Activated CD4-positive, alpha-beta memory T cell treated with anti-CD3 and anti-CD28 coated beads, Interleukin-2, amount 10 ng/mL, durations not matched to agents 7 days and 5 days (primary cell): ENCODE measurements at regions not wholly inside any gene's neighbourhood (a gene's known extent, or its start where the extent isn't known, plus 50 kb on each side); places are given as distances from the start of the nearest gene placed in this dataset.
"Not testable (repeated sequence)": the region's sequence is repeated elsewhere in the genome, so short reads cannot be mapped to it uniquely, and the experiment has no call there.

Experiments used
- CTCF ChIA-PET: fragments of 350-600 bp; sonication (Branson Sonifier 250); formaldehyde crosslinking; loops from one replicate; lab custom pipeline; 2021; ENCODE audit warnings: antibody characterized with exemption, inconsistent platforms; lab: Charles Lee
- POLR2A ChIA-PET: fragments of 350-600 bp; sonication (Branson Sonifier 250); formaldehyde crosslinking; loops from one replicate; lab custom pipeline; 2021; ENCODE audit warnings: antibody characterized with exemption; lab: Charles Lee
- DNase-seq: peaks from one replicate; pipeline ENCODE4 v3.0.0-alpha.2; 2020
- H3K27ac Mint-ChIP-seq: one replicate; pipeline ENCODE4 v1.8.0; 2021; ENCODE audit warnings: mild to moderate bottlenecking, mixed read lengths
- H3K27me3 Mint-ChIP-seq: one replicate; pipeline ENCODE4 v1.8.0; 2021; ENCODE audit warnings: mixed read lengths
- H3K36me3 Mint-ChIP-seq: one replicate; pipeline ENCODE4 v1.8.0; 2021; ENCODE audit warnings: low read depth, mixed read lengths
- H3K4me1 Mint-ChIP-seq: one replicate; pipeline ENCODE4 v1.8.0; 2021; ENCODE audit warnings: mixed read lengths
- H3K4me3 Mint-ChIP-seq: one replicate; pipeline ENCODE4 v1.8.0; 2021; ENCODE audit warnings: mild to moderate bottlenecking, mixed read lengths
- H3K9me3 Mint-ChIP-seq: one replicate; pipeline ENCODE4 v1.8.0; 2021; ENCODE audit warnings: mixed read lengths

DNA sequence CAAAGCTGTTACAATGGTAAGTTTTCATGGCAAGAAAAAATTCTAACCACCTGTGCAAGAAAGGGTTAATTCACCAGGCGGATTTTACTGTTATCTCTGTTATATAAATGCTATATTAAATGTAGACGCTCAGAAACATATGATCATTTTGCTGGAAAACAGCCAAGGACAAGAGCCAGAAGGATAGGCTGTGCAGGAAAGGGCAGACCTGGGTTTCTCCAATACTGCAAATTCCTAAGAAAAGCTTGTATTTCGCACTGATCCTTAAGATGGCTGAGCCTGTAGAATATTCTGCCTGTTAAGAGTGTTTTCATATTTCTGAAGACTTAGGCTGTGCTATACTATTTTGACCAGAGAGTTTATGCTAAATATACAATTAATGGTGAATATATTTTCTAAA, 564.1 kb upstream of the KCND2 start:
- no peaks in the 10 kb centered on the region for H3K36me3 Mint-ChIP-seq
- CTCF ChIA-PET: no interaction called here
- H3K27me3 Mint-ChIP-seq: no peaks in the 10 kb centered on the region

DNA sequence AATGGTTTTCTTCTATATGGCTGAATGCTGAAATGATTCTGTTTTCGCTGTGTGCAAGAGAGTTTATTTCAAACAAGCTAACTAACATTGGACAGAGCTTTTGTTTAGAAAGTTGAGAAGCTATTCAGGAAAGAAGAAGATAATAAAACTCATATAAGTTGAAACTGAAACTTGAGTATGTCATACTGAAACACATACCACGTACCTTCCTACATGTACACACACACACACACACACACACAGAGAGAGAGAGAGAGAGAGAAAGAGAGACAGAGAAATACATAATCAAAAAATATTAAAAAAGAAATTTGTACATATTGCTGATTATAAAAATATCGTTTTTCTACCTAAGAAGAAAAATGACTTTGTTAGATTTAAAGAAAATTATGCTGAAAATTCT, 561.9 kb upstream of the KCND2 start:
- Mint-ChIP-seq H3K36me3 (no peaks in the 10 kb centered on the region), H3K9me3 (peaks cover 12% of the 10 kb centered on the region), H3K27ac (no peak overlapping the region), H3K4me1 (no peaks in the 10 kb centered on the region), H3K27me3 (no peaks in the 10 kb centered on the region), H3K4me3 (no peak overlapping the region)
- ChIA-PET CTCF (no interaction called here), POLR2A (no interaction called here)
- DNase-seq: no peak

More for the DNA sequence above, 564.1 kb upstream of the KCND2 start:
- POLR2A ChIA-PET: no interaction called here
- H3K4me1 Mint-ChIP-seq: no peaks in the 10 kb centered on the region
- H3K27ac Mint-ChIP-seq: no peak overlapping the region
- peaks cover 12% of the 10 kb centered on the region for H3K9me3 Mint-ChIP-seq
- no peak for DNase-seq
- H3K4me3 Mint-ChIP-seq: no peak overlapping the region

DNA sequence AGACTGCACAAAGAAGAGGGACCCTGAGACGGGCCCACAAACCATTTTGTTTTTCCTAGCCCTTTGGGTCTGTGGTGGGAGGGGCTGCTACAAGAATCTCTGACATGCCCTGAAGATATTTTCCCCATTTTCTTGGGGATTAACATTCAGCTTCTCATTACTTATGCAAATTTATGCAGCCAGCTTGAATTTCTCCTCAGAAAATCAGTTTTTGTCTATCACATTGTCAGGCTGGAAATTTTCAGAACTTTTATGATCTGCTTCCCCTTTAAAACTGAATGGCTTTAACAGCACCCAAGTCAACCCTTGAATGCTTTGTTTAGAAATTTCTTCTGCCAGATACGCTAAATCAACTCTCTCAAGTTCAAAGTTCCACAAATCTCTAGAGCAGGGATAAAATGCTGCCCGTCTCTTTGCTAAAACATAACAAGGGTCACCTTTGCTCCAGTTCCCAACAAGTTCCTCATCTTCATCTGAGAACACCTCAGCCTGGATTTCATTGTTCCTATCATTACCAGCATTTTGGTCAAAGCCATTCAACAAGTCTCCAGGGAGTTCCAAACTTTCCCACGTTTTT, 560.0 kb upstream of the KCND2 start:
- H3K4me3 Mint-ChIP-seq: no peak overlapping the region
- H3K27ac Mint-ChIP-seq: no peak overlapping the region
- CTCF ChIA-PET: no interaction called here
- no peaks in the 10 kb centered on the region for H3K4me1 Mint-ChIP-seq
- H3K9me3 Mint-ChIP-seq: peaks cover 11% of the 10 kb centered on the region
- POLR2A ChIA-PET: no interaction called here
- H3K36me3 Mint-ChIP-seq: no peaks in the 10 kb centered on the region
- DNase-seq: no peak
- H3K27me3 Mint-ChIP-seq: no peaks in the 10 kb centered on the region

DNA sequence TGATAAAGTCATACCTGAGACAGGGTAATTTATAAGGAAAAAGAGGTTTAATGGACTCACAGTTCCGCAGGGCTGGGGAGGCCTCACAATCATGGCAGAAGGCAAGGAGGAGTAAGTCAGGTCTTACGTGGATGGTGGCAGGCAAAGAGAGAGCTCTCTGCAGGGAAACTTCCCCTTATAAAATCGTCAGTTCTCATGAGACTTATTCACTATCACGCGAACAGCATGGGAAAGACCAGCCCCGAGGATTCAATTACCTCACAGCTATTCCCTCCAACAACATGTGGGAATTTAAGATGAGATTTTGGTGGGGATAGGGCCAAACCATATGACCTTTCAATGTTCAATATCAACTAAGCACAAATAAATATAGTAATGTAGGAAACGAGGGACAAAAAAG, 559.4 kb upstream of the KCND2 start:
- CTCF ChIA-PET: no interaction called here

DNA sequence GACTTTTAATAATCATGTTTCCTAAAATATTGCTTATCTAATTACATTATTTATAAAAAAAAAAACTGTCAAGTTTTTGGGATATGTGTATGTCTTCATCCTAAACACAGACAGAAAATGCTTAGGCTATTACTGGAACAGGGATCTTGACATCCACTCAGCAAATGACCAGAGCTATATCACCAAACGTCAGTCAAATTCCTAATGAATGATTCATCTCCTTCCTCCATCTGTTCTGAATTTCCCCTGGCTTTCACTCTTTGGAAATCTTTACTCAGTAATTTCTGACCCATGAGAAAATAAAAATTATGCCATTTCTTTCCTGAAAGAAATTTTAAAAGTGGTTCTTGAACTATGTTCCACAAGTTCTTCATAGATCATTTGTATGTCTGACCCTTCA, 552.4 kb upstream of the KCND2 start:
- ChIA-PET POLR2A (no interaction called here), CTCF (no interaction called here)
- H3K27ac Mint-ChIP-seq: no peak overlapping the region
- no peaks in the 10 kb centered on the region for H3K4me1 Mint-ChIP-seq
- DNase-seq: no peak
- H3K4me3 Mint-ChIP-seq: no peak overlapping the region
- peaks cover 2% of the 10 kb centered on the region for H3K9me3 Mint-ChIP-seq
- H3K36me3 Mint-ChIP-seq: no peaks in the 10 kb centered on the region
- H3K27me3 Mint-ChIP-seq: no peaks in the 10 kb centered on the region

More for the DNA sequence above, 559.4 kb upstream of the KCND2 start:
- H3K27me3 Mint-ChIP-seq: no peaks in the 10 kb centered on the region
- H3K9me3 Mint-ChIP-seq: peaks cover 12% of the 10 kb centered on the region
- H3K36me3 Mint-ChIP-seq: no peaks in the 10 kb centered on the region
- POLR2A ChIA-PET: no interaction called here
- H3K4me3 Mint-ChIP-seq: no peak overlapping the region
- H3K27ac Mint-ChIP-seq: no peak overlapping the region
- no peak for DNase-seq
- no peaks in the 10 kb centered on the region for H3K4me1 Mint-ChIP-seq

DNA sequence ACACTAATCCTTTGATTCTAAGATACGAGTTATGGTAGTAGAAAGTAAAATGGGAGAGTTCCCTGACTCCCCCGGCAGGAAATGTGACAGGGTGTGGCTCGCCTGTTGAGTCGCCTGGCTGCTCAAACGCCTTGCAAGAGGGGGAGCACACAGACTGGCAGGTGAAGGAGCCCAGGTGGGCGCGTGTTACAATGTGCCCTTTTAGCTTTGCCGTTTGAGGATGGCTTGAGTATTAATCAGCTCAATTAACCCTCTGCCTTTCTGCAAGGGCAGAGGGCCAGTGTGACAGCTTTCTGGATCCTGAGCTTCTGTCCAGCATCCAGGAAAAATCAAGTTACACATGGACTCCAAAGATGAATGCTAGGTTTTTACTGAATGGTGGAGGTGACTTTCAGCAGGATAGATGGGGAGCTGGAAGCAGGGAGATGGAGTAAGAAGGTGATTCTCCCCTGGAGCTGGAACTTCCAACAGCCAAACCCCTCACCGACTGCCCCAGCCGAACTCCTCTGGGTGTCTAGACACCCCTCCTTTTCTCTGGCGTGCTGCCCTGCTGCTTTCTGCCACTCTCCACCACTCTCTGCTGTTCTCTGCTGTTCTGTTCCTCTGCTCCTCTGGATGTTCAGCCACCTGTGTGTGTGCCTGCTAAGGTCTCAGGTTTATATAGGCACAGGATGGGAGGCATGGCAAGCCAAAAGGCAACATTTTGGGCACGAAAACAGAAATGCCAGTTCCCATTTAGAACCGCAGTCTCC, 548.8 kb upstream of the KCND2 start:
- no peak for DNase-seq
- no peaks in the 10 kb centered on the region for H3K27me3 Mint-ChIP-seq
- no peaks in the 10 kb centered on the region for H3K9me3 Mint-ChIP-seq
- no peak overlapping the region for H3K27ac Mint-ChIP-seq
- H3K4me1 Mint-ChIP-seq: no peaks in the 10 kb centered on the region
- no peaks in the 10 kb centered on the region for H3K36me3 Mint-ChIP-seq
- ChIA-PET POLR2A (no interaction called here), CTCF (no interaction called here)
- H3K4me3 Mint-ChIP-seq: no peak overlapping the region

DNA sequence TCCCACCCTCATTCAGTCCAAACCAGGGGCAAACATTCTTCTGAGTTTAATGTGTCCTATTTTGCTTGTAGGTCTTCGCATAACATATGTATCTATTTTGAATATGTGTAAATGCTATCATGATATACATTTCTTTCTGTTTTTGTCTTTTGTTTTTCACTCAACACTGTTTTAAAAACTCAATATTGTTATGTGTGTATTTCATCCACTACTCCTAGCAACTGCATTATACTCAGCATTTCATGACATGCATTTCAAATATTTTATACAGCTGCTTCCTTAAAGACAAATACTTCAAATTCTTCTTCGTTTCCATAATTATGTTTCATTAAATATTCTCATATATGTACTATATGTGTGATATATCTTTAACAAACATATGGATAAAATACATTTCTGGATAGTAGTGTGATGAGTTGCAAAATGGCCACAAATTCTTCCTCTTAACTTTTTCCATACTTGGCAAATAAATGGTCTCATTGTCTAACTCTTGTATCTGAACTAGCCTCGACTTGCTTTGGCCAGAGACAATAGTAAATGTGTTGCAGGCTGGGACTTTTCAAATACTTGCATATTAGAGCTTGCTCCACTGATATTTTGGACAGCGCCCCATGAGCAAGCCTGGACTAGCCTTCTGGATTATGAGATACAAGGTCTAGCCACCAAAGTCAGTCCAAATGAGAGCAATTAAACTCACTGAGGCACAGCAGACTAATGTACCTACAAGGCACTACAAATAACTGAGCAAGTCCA, 539.7 kb upstream of the KCND2 start:
- no peaks in the 10 kb centered on the region for H3K36me3 Mint-ChIP-seq
- CTCF ChIA-PET: no interaction called here
- no peaks in the 10 kb centered on the region for H3K27me3 Mint-ChIP-seq
- H3K4me1 Mint-ChIP-seq: no peaks in the 10 kb centered on the region
- DNase-seq: no peak
- H3K9me3 Mint-ChIP-seq: peaks cover 3% of the 10 kb centered on the region
- POLR2A ChIA-PET: no interaction called here
- H3K4me3 Mint-ChIP-seq: no peak overlapping the region
- H3K27ac Mint-ChIP-seq: no peak overlapping the region

DNA sequence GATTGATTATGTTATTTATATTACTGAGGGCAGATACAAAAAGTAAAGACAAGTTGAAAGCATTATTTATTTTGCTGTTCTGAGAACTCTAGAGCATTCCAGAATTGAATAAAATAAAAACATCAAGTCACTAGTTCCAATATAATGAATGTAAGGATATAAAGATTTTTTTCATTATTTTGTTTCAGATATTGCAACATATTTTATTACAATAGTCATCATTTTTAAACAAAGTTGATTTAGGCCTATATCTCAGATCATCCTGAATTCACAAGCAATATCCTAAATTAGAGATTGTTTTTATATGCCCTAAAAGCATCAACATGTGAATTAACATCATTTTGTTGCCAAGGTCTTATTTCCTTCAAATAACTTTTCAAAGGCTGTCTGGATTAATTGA, 535.6 kb upstream of the KCND2 start:
- no peak for DNase-seq
- ChIA-PET CTCF (no interaction called here), POLR2A (no interaction called here)
- H3K36me3 Mint-ChIP-seq: no peaks in the 10 kb centered on the region
- H3K9me3 Mint-ChIP-seq: peaks cover 3% of the 10 kb centered on the region
- no peak overlapping the region for H3K4me3 Mint-ChIP-seq
- no peaks in the 10 kb centered on the region for H3K27me3 Mint-ChIP-seq
- no peak overlapping the region for H3K27ac Mint-ChIP-seq
- H3K4me1 Mint-ChIP-seq: no peaks in the 10 kb centered on the region

DNA sequence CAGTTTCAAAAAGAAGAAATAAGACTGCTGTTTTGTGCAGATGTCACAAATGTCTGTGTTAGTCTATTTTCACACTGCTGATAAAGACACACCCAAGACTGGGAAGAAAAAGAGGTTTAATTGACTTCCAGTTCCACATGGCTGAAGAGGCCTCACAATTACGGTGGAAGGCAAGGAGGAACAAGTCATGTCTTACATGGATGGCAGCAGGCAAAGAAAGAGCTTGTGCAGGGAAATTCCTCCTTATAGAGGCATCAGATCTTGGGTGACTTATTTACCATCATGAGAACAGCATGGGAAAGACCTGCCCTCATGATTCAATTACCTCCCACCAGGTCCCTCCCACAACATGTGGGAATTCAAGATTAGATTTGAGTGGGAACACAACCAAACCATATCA, 527.7 kb upstream of the KCND2 start:
- H3K9me3 Mint-ChIP-seq, H3K36me3 Mint-ChIP-seq, H3K27me3 Mint-ChIP-seq, H3K4me3 Mint-ChIP-seq, H3K4me1 Mint-ChIP-seq, DNase-seq, POLR2A ChIA-PET, H3K27ac Mint-ChIP-seq, CTCF ChIA-PET: not testable (repeated sequence)

DNA sequence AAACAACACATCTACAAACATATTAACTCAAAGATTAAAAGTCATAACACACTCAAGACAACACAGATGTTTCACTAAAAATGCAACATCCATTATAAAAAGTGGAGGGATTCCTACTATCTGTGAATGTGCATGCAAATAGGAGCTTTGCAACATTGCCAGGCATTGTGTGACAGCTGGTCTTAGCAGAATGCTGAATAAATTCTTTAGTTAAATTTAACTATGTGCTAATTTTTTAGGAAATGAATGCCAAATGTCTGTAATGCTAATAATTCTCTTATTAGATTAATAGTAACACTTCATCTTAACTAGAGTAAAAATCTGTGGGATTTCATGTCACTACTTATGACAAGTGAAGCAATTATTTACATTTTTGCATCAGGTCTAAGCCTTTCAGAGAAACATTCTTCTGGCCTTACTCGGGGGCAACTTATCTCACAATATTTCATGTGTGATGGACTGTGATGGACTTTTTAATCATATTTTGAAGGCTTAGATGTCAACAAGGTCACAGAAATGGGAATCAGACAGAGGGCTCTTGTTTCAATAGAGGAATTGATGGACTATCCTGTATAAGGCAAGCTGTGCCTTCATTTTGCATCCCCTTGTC, 524.6 kb upstream of the KCND2 start:
- H3K4me1 Mint-ChIP-seq: no peaks in the 10 kb centered on the region
- CTCF ChIA-PET: no interaction called here
- DNase-seq: no peak
- no peaks in the 10 kb centered on the region for H3K27me3 Mint-ChIP-seq
- POLR2A ChIA-PET: no interaction called here
- H3K36me3 Mint-ChIP-seq: no peaks in the 10 kb centered on the region
- no peak overlapping the region for H3K27ac Mint-ChIP-seq
- no peaks in the 10 kb centered on the region for H3K9me3 Mint-ChIP-seq
- H3K4me3 Mint-ChIP-seq: no peak overlapping the region

DNA sequence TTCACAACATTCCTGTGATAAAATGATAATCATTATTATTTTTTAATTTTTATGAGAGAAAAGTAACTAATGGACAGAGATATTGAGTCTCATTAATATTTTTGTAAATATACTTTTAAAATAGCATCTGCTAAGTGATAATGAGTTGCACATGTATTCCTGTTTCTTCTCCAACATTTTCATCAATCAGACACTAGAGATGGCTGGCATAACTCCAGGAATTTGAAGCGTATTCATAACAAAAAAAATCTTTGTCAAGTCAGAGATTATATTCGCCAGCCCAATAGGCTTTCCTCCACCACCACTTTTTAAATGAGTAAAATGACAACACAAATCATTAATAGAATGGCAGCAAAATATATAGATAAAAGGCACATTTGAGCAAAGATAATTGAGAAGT, 524.0 kb upstream of the KCND2 start:
- no peak overlapping the region for H3K27ac Mint-ChIP-seq
- no peak overlapping the region for H3K4me3 Mint-ChIP-seq
- CTCF ChIA-PET: no interaction called here

DNA sequence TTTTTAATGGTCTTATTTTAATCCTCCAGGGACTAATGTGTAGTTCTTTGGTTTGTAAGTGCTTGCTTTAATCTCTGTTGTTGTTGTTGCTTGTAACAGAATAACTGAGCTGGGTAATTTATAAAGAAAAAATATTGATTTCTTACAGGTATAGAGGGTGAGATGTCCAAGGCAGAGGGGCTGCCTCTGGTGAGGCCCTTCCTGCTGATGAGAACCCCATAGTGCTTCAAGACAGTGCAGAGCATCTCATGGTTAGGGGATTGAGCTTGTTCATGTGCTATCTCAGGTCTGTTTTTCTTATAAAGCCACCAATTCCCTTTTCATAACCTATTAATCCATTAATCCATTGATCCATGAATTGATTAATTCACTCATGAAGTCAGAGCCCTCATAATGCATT, 516.3 kb upstream of the KCND2 start:
- POLR2A ChIA-PET: no interaction called here
- Mint-ChIP-seq H3K9me3 (peaks cover 3% of the 10 kb centered on the region), H3K4me1 (no peaks in the 10 kb centered on the region), H3K4me3 (no peak overlapping the region), H3K27me3 (no peaks in the 10 kb centered on the region), H3K27ac (no peak overlapping the region), H3K36me3 (no peaks in the 10 kb centered on the region)
- DNase-seq: no peak
- CTCF ChIA-PET: no interaction called here

More for the DNA sequence above, 524.0 kb upstream of the KCND2 start:
- POLR2A ChIA-PET: no interaction called here
- no peak for DNase-seq
- no peaks in the 10 kb centered on the region for H3K36me3 Mint-ChIP-seq
- H3K9me3 Mint-ChIP-seq: no peaks in the 10 kb centered on the region
- H3K4me1 Mint-ChIP-seq: no peaks in the 10 kb centered on the region
- no peaks in the 10 kb centered on the region for H3K27me3 Mint-ChIP-seq

DNA sequence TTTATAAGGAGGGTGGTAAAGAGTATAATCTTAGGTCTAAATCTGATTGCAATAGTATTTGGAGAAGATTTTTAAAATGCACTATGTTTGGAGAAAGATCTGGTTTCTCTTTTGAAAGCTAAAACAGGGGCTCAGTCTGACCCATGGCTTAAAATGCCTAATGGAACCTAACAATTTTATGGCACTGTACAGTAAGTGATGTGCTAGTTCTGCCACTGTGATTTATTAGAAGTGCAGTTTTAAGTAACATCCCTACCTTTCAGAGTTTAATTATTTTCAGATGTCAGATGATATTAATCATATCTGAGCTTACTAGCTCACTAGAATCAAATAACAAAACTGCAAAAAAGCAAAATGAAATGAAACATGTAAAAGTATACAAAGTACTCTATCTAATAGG, 514.7 kb upstream of the KCND2 start:
- H3K27me3 Mint-ChIP-seq: no peaks in the 10 kb centered on the region
- no peak for DNase-seq
- POLR2A ChIA-PET: no interaction called here
- H3K36me3 Mint-ChIP-seq: no peaks in the 10 kb centered on the region
- H3K9me3 Mint-ChIP-seq: peaks cover 3% of the 10 kb centered on the region
- CTCF ChIA-PET: no interaction called here
- no peak overlapping the region for H3K4me3 Mint-ChIP-seq
- H3K27ac Mint-ChIP-seq: no peak overlapping the region
- H3K4me1 Mint-ChIP-seq: no peaks in the 10 kb centered on the region
